Choroid plexus epithelial cell (primary cell): ENCODE measurements at regions not wholly inside any gene's neighbourhood (a gene's known extent, or its start where the extent isn't known, plus 50 kb on each side); places are given as distances from the start of the nearest gene placed in this dataset.

ENCODE experiments used
- DNase-seq: peaks from one replicate; pipeline ENCODE4 v3.0.0-alpha.2; 2010; ENCODE audit warnings: low read depth
- H3K4me3 ChIP-seq: 2 replicates; pipeline ENCODE4 v1.5.1; 2011; ENCODE audit warnings: low read depth, mild to moderate bottlenecking, control low read depth, low read length, moderate library complexity
- CTCF ChIP-seq: conservative IDR thresholded peaks from 2 replicates; pipeline ENCODE4 v1.5.1; 2011; ENCODE audit warnings: low read depth, mild to moderate bottlenecking, control low read depth, inconsistent platforms, low read length, moderate library complexity

- no peak for DNase-seq
- no peak overlapping the region for H3K4me3 ChIP-seq
- no peak for TF ChIP-seq CTCF
These were observed 101.8 kb downstream of the SPRY2 start for GRCh38 chr13:80239116-80239515.

- peak; percentile 17 for DNase-seq
- TF ChIP-seq CTCF, result no peak
- H3K4me3 ChIP-seq, result no peak overlapping the region
These were observed 103.3 kb downstream of the SPRY2 start for GRCh38 chr13:80237646-80238045.

GRCh38 chr13:80235967-80236302 lies 105.0 kb downstream of the SPRY2 start:
- DNase-seq, result no peak

GRCh38 chr13:80235166-80235966 lies 105.6 kb downstream of the SPRY2 start:
- TF ChIP-seq CTCF, result no peak
- peak; percentile 63 for DNase-seq
- no peak overlapping the region for H3K4me3 ChIP-seq

More at GRCh38 chr13:80235967-80236302, 105.0 kb downstream of the SPRY2 start:
- no peak for TF ChIP-seq CTCF
- H3K4me3 ChIP-seq, result no peak overlapping the region

- no peak for DNase-seq
- no peak overlapping the region for H3K4me3 ChIP-seq
- no peak for TF ChIP-seq CTCF
These were observed 113.3 kb downstream of the SPRY2 start for GRCh38 chr13:80227645-80228044.

- TF ChIP-seq CTCF, result no peak
- DNase-seq, result no peak
- H3K4me3 ChIP-seq, result no peak overlapping the region
These were observed 114.3 kb downstream of the SPRY2 start for GRCh38 chr13:80226645-80227044.

GRCh38 chr13:80224468-80224867 lies 116.5 kb downstream of the SPRY2 start:
- no peak for DNase-seq
- no peak overlapping the region for H3K4me3 ChIP-seq
- no peak for TF ChIP-seq CTCF
